ENCODE measurements at regions not wholly inside any gene's neighbourhood (a gene's known extent, or its start where the extent isn't known, plus 50 kb on each side); places are given as distances from the start of the nearest gene placed in this dataset.

GRCh38 chr7:13682626-13683025 lies 306.8 kb downstream of the ETV1 start:
- no peak overlapping the region for H3K4me2 ChIP-seq (ENCODE audit: insufficient read depth, low read length)
- H3K4me1 ChIP-seq (ENCODE audit: insufficient read depth, low read length): no peaks in the 10 kb centered on the region
- H3K4me3 ChIP-seq (ENCODE audit: insufficient read depth, low read length): no peak overlapping the region
- H2AFZ ChIP-seq (ENCODE audit: low read length): no peak overlapping the region
- H4K20me1 ChIP-seq (ENCODE audit: insufficient read depth, low read length): no peaks in the 10 kb centered on the region
- H3K27ac ChIP-seq (ENCODE audit: low read depth, low read length): no peak overlapping the region
- H3K27me3 ChIP-seq (ENCODE audit: insufficient read depth, low read length): no peaks in the 10 kb centered on the region
- TF ChIP-seq, protein P1, sequence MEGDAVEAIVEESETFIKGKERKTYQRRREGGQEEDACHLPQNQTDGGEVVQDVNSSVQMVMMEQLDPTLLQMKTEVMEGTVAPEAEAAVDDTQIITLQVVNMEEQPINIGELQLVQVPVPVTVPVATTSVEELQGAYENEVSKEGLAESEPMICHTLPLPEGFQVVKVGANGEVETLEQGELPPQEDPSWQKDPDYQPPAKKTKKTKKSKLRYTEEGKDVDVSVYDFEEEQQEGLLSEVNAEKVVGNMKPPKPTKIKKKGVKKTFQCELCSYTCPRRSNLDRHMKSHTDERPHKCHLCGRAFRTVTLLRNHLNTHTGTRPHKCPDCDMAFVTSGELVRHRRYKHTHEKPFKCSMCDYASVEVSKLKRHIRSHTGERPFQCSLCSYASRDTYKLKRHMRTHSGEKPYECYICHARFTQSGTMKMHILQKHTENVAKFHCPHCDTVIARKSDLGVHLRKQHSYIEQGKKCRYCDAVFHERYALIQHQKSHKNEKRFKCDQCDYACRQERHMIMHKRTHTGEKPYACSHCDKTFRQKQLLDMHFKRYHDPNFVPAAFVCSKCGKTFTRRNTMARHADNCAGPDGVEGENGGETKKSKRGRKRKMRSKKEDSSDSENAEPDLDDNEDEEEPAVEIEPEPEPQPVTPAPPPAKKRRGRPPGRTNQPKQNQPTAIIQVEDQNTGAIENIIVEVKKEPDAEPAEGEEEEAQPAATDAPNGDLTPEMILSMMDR (IDR thresholded peaks at IDR 0.05; ENCODE audit: extremely low read depth, low read depth, low read length): no peak
- H3K36me3 ChIP-seq (ENCODE audit: insufficient read depth, low read length): no peaks in the 10 kb centered on the region
- no peaks in the 10 kb centered on the region for H3K79me2 ChIP-seq (ENCODE audit: insufficient read depth, low read length)
- H3K9me3 ChIP-seq (ENCODE audit: low read depth, low read length): no peaks in the 10 kb centered on the region
- DNase-seq (ENCODE audit: insufficient read length, low spot score, missing footprints): peak; percentile 15

GRCh38 chr7:13687500-13687899 lies 302.0 kb downstream of the ETV1 start:
- no peaks in the 10 kb centered on the region for H4K20me1 ChIP-seq (ENCODE audit: insufficient read depth, low read length)
- H3K36me3 ChIP-seq (ENCODE audit: insufficient read depth, low read length): no peaks in the 10 kb centered on the region
- H3K27ac ChIP-seq (ENCODE audit: low read depth, low read length): no peak overlapping the region
- H3K27me3 ChIP-seq (ENCODE audit: insufficient read depth, low read length): no peaks in the 10 kb centered on the region
- no peaks in the 10 kb centered on the region for H3K79me2 ChIP-seq (ENCODE audit: insufficient read depth, low read length)
- H3K4me3 ChIP-seq (ENCODE audit: insufficient read depth, low read length): no peak overlapping the region
- no peak overlapping the region for H2AFZ ChIP-seq (ENCODE audit: low read length)
- H3K4me2 ChIP-seq (ENCODE audit: insufficient read depth, low read length): no peak overlapping the region
- no peaks in the 10 kb centered on the region for H3K4me1 ChIP-seq (ENCODE audit: insufficient read depth, low read length)
- no peak for DNase-seq (ENCODE audit: insufficient read length, low spot score, missing footprints)
- TF ChIP-seq, protein P1 (IDR thresholded peaks at IDR 0.05; ENCODE audit: extremely low read depth, low read depth, low read length): no peak
- H3K9me3 ChIP-seq (ENCODE audit: low read depth, low read length): no peaks in the 10 kb centered on the region

DNA sequence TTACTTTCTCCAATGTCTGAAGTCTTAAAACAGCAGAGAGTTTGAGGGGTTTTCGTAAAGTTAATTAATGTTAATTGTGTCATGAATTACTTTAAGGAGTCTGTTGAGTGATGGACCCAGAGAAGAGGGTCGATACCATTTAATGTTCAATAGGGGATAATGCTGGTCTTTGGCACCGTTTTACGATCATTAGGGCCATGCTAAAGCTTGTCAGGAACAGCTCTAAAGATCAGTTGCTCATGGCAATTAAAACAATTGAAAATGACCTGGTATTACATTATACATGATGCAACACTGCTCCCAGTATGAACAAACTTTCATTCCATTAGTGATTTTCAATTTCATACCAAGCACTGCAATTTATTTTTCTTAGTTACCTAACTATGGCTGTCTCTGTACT lies 296.9 kb downstream of the ETV1 start:
- Histone ChIP-seq H3K79me2 (ENCODE audit: insufficient read depth, low read length) (no peaks in the 10 kb centered on the region), H3K27ac (ENCODE audit: low read depth, low read length) (no peak overlapping the region), H3K4me2 (ENCODE audit: insufficient read depth, low read length) (no peak overlapping the region), H3K36me3 (ENCODE audit: insufficient read depth, low read length) (no peaks in the 10 kb centered on the region), H4K20me1 (ENCODE audit: insufficient read depth, low read length) (no peaks in the 10 kb centered on the region), H3K27me3 (ENCODE audit: insufficient read depth, low read length) (no peaks in the 10 kb centered on the region), H3K4me3 (ENCODE audit: insufficient read depth, low read length) (no peak overlapping the region), H3K4me1 (ENCODE audit: insufficient read depth, low read length) (no peaks in the 10 kb centered on the region), H2AFZ (ENCODE audit: low read length) (no peak overlapping the region), H3K9me3 (ENCODE audit: low read depth, low read length) (no peaks in the 10 kb centered on the region)
- TF ChIP-seq, protein P1 (IDR thresholded peaks at IDR 0.05; ENCODE audit: extremely low read depth, low read depth, low read length): no peak
- no peak for DNase-seq (ENCODE audit: insufficient read length, low spot score, missing footprints)

GRCh38 chr7:13702251-13702650 lies 287.2 kb downstream of the ETV1 start:
- H3K4me2 ChIP-seq (ENCODE audit: insufficient read depth, low read length): no peak overlapping the region
- H3K9me3 ChIP-seq (ENCODE audit: low read depth, low read length): no peaks in the 10 kb centered on the region
- H3K36me3 ChIP-seq (ENCODE audit: insufficient read depth, low read length): no peaks in the 10 kb centered on the region
- H3K4me1 ChIP-seq (ENCODE audit: insufficient read depth, low read length): no peaks in the 10 kb centered on the region
- H3K4me3 ChIP-seq (ENCODE audit: insufficient read depth, low read length): no peak overlapping the region
- H4K20me1 ChIP-seq (ENCODE audit: insufficient read depth, low read length): no peaks in the 10 kb centered on the region
- TF ChIP-seq, protein P1 (IDR thresholded peaks at IDR 0.05; ENCODE audit: extremely low read depth, low read depth, low read length): no peak
- H3K79me2 ChIP-seq (ENCODE audit: insufficient read depth, low read length): no peaks in the 10 kb centered on the region
- H3K27ac ChIP-seq (ENCODE audit: low read depth, low read length): no peak overlapping the region
- no peak for DNase-seq (ENCODE audit: insufficient read length, low spot score, missing footprints)
- H3K27me3 ChIP-seq (ENCODE audit: insufficient read depth, low read length): no peaks in the 10 kb centered on the region
- H2AFZ ChIP-seq (ENCODE audit: low read length): no peak overlapping the region
